HCT116 (cell line): ENCODE measurements at regions not wholly inside any gene's neighbourhood (a gene's known extent, or its start where the extent isn't known, plus 50 kb on each side); places are given as distances from the start of the nearest gene placed in this dataset.

Source experiments
- CEBPB ChIP-seq: IDR thresholded peaks from 2 replicates; pipeline ENCODE4 v1.6.1; 2012; ENCODE audit warnings: low read depth
- EGR1 ChIP-seq: IDR thresholded peaks from 2 replicates; pipeline ENCODE4 v1.6.1; 2012; ENCODE audit warnings: low read depth
- EZH2 ChIP-seq: fragments of 200-600 bp; sonication (generic); IDR thresholded peaks from 2 replicates; pipeline ENCODE4 v1.6.1; 2017; ENCODE audit warnings: antibody characterized with exemption, mixed run types
- POLR2A ChIP-seq: IDR thresholded peaks from 2 replicates; pipeline ENCODE4 v1.7.0; 2011; ENCODE audit warnings: borderline replicate concordance; ENCODE audit not compliant: insufficient read depth, insufficient read length; ENCODE audit errors: extremely low read depth
- RAD21 ChIP-seq: IDR thresholded peaks from 2 replicates; pipeline ENCODE4 v1.6.1; 2012; ENCODE audit warnings: low read depth, mild to moderate bottlenecking
- REST ChIP-seq: IDR thresholded peaks from 2 replicates; pipeline ENCODE4 v1.6.1; 2012; ENCODE audit warnings: low read depth
- SP1 ChIP-seq: IDR thresholded peaks from 2 replicates; pipeline ENCODE4 v1.6.1; 2012; ENCODE audit warnings: low read depth
- YY1 ChIP-seq: IDR thresholded peaks from 2 replicates; pipeline ENCODE4 v1.6.1; 2011; ENCODE audit warnings: low read length, low read depth, moderate library complexity, mild to moderate bottlenecking; ENCODE audit not compliant: insufficient replicate concordance; ENCODE audit errors: extremely low read depth
- ZFX ChIP-seq: fragments of 450-650 bp; IDR thresholded peaks from 2 replicates; pipeline ENCODE4 v1.6.1; 2017
- ZNF274 ChIP-seq: fragments of 200-500 bp; sonication (Bioruptor generic); IDR thresholded peaks from 2 replicates; pipeline ENCODE4 v1.6.1; 2014; ENCODE audit warnings: mild to moderate bottlenecking, low read depth, low read length, inconsistent platforms
- TF ChIP-seq, protein P1 (sequence below), 3 experiments: fragments of 200-600 bp in 1 of 3; sonication (generic) in 1 of 3; IDR thresholded peaks in 2 of 3; conservative IDR thresholded peaks in 1 of 3; 2 replicates each; pipeline ENCODE4 v1.5.1; 2012 to 2017; ENCODE audit warnings: low read depth in 2 of 3, low read length in 2 of 3, antibody characterized with exemption in 1 of 3, borderline replicate concordance in 1 of 3, control low read depth in 1 of 3, mild to moderate bottlenecking in 1 of 3, mixed read lengths in 1 of 3, mixed run types in 1 of 3, moderate library complexity in 1 of 3; ENCODE audit not compliant: insufficient read depth in 1 of 3

DNA sequence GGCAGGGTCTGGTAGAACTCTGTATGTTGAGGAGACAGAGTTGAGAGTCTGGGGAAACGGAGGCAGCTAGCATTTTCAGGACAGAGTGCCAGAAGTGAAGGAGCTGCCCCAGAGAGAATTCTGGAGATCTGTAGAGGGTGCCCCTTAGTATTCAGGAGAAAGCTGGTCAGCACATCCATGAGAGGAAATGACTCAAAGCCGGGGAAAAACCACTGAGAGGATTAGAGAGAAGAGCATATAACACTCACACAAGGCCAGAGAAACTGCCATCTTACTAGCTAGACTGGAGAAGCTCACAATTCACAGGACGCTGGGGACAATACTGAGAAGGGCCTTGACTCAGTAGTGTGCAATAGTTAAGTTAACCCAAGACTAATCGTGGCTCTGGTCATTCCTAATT lies 75.7 kb upstream of the DPPA4 start:
- TF ChIP-seq POLR2A: no peak
- TF ChIP-seq EGR1: no peak
- TF ChIP-seq, protein P1, sequence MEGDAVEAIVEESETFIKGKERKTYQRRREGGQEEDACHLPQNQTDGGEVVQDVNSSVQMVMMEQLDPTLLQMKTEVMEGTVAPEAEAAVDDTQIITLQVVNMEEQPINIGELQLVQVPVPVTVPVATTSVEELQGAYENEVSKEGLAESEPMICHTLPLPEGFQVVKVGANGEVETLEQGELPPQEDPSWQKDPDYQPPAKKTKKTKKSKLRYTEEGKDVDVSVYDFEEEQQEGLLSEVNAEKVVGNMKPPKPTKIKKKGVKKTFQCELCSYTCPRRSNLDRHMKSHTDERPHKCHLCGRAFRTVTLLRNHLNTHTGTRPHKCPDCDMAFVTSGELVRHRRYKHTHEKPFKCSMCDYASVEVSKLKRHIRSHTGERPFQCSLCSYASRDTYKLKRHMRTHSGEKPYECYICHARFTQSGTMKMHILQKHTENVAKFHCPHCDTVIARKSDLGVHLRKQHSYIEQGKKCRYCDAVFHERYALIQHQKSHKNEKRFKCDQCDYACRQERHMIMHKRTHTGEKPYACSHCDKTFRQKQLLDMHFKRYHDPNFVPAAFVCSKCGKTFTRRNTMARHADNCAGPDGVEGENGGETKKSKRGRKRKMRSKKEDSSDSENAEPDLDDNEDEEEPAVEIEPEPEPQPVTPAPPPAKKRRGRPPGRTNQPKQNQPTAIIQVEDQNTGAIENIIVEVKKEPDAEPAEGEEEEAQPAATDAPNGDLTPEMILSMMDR (IDR thresholded peaks at IDR 0.05 in 2 of 3, conservative IDR thresholded peaks at IDR 0.05 in 1 of 3; ENCODE audit: borderline replicate concordance in 1 of 3, insufficient read depth in 1 of 3, low read depth in 2 of 3, low read length in 2 of 3): no peak
- TF ChIP-seq CEBPB: no peak
- TF ChIP-seq REST: no peak
- TF ChIP-seq RAD21: no peak
- no peak for TF ChIP-seq YY1
- TF ChIP-seq ZNF274: no peak
- no peak for TF ChIP-seq EZH2
- TF ChIP-seq SP1: no peak
- no peak for TF ChIP-seq ZFX
